IMR-90 (cell line): ENCODE measurements at regions not wholly inside any gene's neighbourhood (a gene's known extent, or its start where the extent isn't known, plus 50 kb on each side); places are given as distances from the start of the nearest gene placed in this dataset.

ENCODE experiments used
- ATAC-seq: fragments of 200-7000 bp; cut with Tn5 transposase; 2 replicates; pipeline ENCODE4 v1.9.1; 2020; ENCODE audit warnings: low read depth, mild to moderate bottlenecking, moderate library complexity
- BruUV-seq: library from RNA; stranded (reverse); fragments of 400-500 nt; replicated peaks from 2 replicates; lab custom pipeline; 2021; lab: Mats Ljungman, UMichigan
- CTCF ChIA-PET: fragments of 300-600 bp; formaldehyde crosslinking; extraction: SDS; loops from one replicate; lab custom pipeline; 2021; ENCODE audit warnings: antibody characterized with exemption; lab: Yijun Ruan, JAX
- POLR2A ChIA-PET: fragments of 300-600 bp; sonication (Branson Sonifier 250); formaldehyde crosslinking; loops from one replicate; lab custom pipeline; 2022; ENCODE audit warnings: antibody characterized with exemption; ENCODE audit not compliant: unreplicated experiment; lab: Charles Lee
- DNase-seq: peaks from one replicate; pipeline ENCODE4 v3.0.0; 2013
- H2AFZ ChIP-seq: replicated peaks from 2 replicates; pipeline ENCODE3; 2013; ENCODE audit warnings: low read length, mild to moderate bottlenecking; ENCODE audit not compliant: poor library complexity
- H2AK5ac ChIP-seq: 2 replicates; pipeline ENCODE4 v1.6.1; 2013; ENCODE audit warnings: low read depth, low read length, inconsistent platforms
- H2AK9ac ChIP-seq: replicated peaks from 2 replicates; pipeline ENCODE3; 2013; ENCODE audit warnings: mild to moderate bottlenecking, low read depth, low read length, moderate library complexity; ENCODE audit not compliant: poor library complexity
- H2BK120ac ChIP-seq: 2 replicates; pipeline ENCODE4 v1.6.1; 2013; ENCODE audit warnings: low read depth, low read length, inconsistent platforms
- H2BK15ac ChIP-seq: 3 replicates; pipeline ENCODE4 v1.6.1; 2013; ENCODE audit warnings: low read depth, low read length, inconsistent platforms
- H2BK20ac ChIP-seq: 2 replicates; pipeline ENCODE4 v1.6.1; 2013; ENCODE audit warnings: low read depth, mild to moderate bottlenecking, inconsistent platforms, low read length, moderate library complexity
- H2BK5ac ChIP-seq: 2 replicates; pipeline ENCODE4 v1.6.1; 2013; ENCODE audit warnings: mild to moderate bottlenecking, low read depth, low read length, inconsistent platforms; ENCODE audit not compliant: poor library complexity, severe bottlenecking
- H3K14ac ChIP-seq: replicated peaks from 2 replicates; pipeline ENCODE4 v1.6.1; 2013; ENCODE audit warnings: low read depth, low read length, inconsistent platforms
- H3K18ac ChIP-seq: 2 replicates; pipeline ENCODE4 v1.6.1; 2013; ENCODE audit warnings: low read depth, low read length, control low read depth
- H3K23ac ChIP-seq: 2 replicates; pipeline ENCODE4 v1.6.1; 2013; ENCODE audit warnings: low read depth, low read length, inconsistent platforms
- H3K27ac ChIP-seq: 2 replicates; pipeline ENCODE4 v1.5.1; 2013; ENCODE audit warnings: mild to moderate bottlenecking, control low read depth, low read length; ENCODE audit not compliant: insufficient read depth
- H3K27me3 ChIP-seq: 2 replicates; pipeline ENCODE4 v1.6.1; 2013; ENCODE audit warnings: low read length; ENCODE audit not compliant: control insufficient read depth, insufficient read depth
- H3K36me3 ChIP-seq: 2 replicates; pipeline ENCODE4 v1.6.1; 2013; ENCODE audit warnings: low read length, mixed read lengths; ENCODE audit not compliant: control insufficient read depth, insufficient read depth
- H3K4ac ChIP-seq: 2 replicates; pipeline ENCODE4 v1.6.1; 2013; ENCODE audit warnings: low read depth, low read length, inconsistent platforms
- H3K4me1 ChIP-seq: 2 replicates; pipeline ENCODE4 v1.6.1; 2013; ENCODE audit warnings: low read length, mixed read lengths; ENCODE audit not compliant: control insufficient read depth, insufficient read depth
- H3K4me2 ChIP-seq: 2 replicates; pipeline ENCODE4 v1.6.1; 2013; ENCODE audit warnings: low read depth, mild to moderate bottlenecking, control low read depth, low read length, moderate library complexity
- H3K4me3 ChIP-seq: 2 replicates; pipeline ENCODE4 v1.5.1; 2013; ENCODE audit warnings: low read depth, mild to moderate bottlenecking, control low read depth, low read length, moderate library complexity; ENCODE audit not compliant: insufficient read depth
- H3K56ac ChIP-seq: 2 replicates; pipeline ENCODE4 v1.6.1; 2013; ENCODE audit warnings: low read length, inconsistent platforms; ENCODE audit not compliant: insufficient read depth; ENCODE audit errors: extremely low read depth
- H3K79me1 ChIP-seq, 2 experiments: 2 replicates each; pipeline ENCODE4 v1.6.1; 2013; ENCODE audit warnings: low read length in 2 of 2, inconsistent platforms in 1 of 2, low read depth in 1 of 2
- H3K9ac ChIP-seq: 2 replicates; pipeline ENCODE4 v1.6.1; 2013; ENCODE audit warnings: low read depth, low read length, control low read depth
- H3K9me1 ChIP-seq: 2 replicates; pipeline ENCODE4 v1.6.1; 2013; ENCODE audit warnings: low read length, inconsistent platforms; ENCODE audit not compliant: insufficient read depth
- H3K9me3 ChIP-seq: 2 replicates; pipeline ENCODE4 v1.6.1; 2013; ENCODE audit warnings: low read length; ENCODE audit not compliant: control insufficient read depth, insufficient read depth
- H4K20me1 ChIP-seq: 2 replicates; pipeline ENCODE4 v1.6.1; 2013; ENCODE audit warnings: low read length, inconsistent platforms; ENCODE audit not compliant: insufficient read depth
- H4K5ac ChIP-seq: 2 replicates; pipeline ENCODE4 v1.6.1; 2013; ENCODE audit warnings: mild to moderate bottlenecking, low read depth, low read length, control low read depth
- H4K8ac ChIP-seq, 2 experiments: 2 replicates each; pipeline ENCODE4 v1.6.1; 2013; ENCODE audit warnings: low read depth in 2 of 2, low read length in 2 of 2, control low read depth in 1 of 2, inconsistent platforms in 1 of 2
- H4K91ac ChIP-seq: 2 replicates; pipeline ENCODE4 v1.6.1; 2013; ENCODE audit warnings: low read depth, low read length, inconsistent platforms; ENCODE audit not compliant: insufficient read depth
- BHLHE40 ChIP-seq: fragments of 150-350 bp; IDR thresholded peaks from 2 replicates; pipeline ENCODE4 v1.6.1; 2016; ENCODE audit warnings: mild to moderate bottlenecking, low read depth, low read length
- CEBPB ChIP-seq: IDR thresholded peaks from 2 replicates; pipeline ENCODE4 v1.6.1; 2012; ENCODE audit warnings: low read depth, low read length, improper control_type of control experiment
- CHD1 ChIP-seq: IDR thresholded peaks from 2 replicates; pipeline ENCODE4 v1.6.1; 2012; ENCODE audit warnings: low read depth, low read length, improper control_type of control experiment
- FOS ChIP-seq: fragments of 150-350 bp; IDR thresholded peaks from 2 replicates; pipeline ENCODE4 v1.6.1; 2016; ENCODE audit warnings: low read depth, low read length
- MAFK ChIP-seq: IDR thresholded peaks from 2 replicates; pipeline ENCODE4 v1.6.1; 2012; ENCODE audit warnings: low read depth, low read length, improper control_type of control experiment
- MAZ ChIP-seq: IDR thresholded peaks from 2 replicates; pipeline ENCODE4 v1.6.1; 2012; ENCODE audit warnings: low read depth, mild to moderate bottlenecking, low read length, improper control_type of control experiment, moderate library complexity, borderline replicate concordance
- NFE2L2 ChIP-seq: fragments of 150-350 bp; IDR thresholded peaks from 2 replicates; pipeline ENCODE4 v1.6.1; 2016; ENCODE audit warnings: low read depth, mild to moderate bottlenecking, low read length
- POLR2A ChIP-seq: IDR thresholded peaks from 2 replicates; pipeline ENCODE4 v1.6.1; 2012; ENCODE audit warnings: mild to moderate bottlenecking, low read depth, low read length
- RAD21 ChIP-seq: IDR thresholded peaks from 2 replicates; pipeline ENCODE4 v1.6.1; 2012; ENCODE audit warnings: low read length, improper control_type of control experiment
- RCOR1 ChIP-seq: IDR thresholded peaks from 2 replicates; pipeline ENCODE4 v1.6.1; 2012; ENCODE audit warnings: mild to moderate bottlenecking, low read length, improper control_type of control experiment; ENCODE audit not compliant: insufficient replicate concordance
- RFX5 ChIP-seq: IDR thresholded peaks from 2 replicates; pipeline ENCODE4 v1.8.0; 2012; ENCODE audit warnings: low read depth, mild to moderate bottlenecking, low read length, moderate library complexity
- WGBS, 2 experiments: methylation state at CpG; one replicate each; pipeline versions ENCODE4 v1.1.5 to v1.1.7; 2013; ENCODE audit warnings: missing lambda C conversion rate in 2 of 2; ENCODE audit not compliant: insufficient read length in 1 of 2; ENCODE audit errors: extremely low coverage in 2 of 2; 5-methylcytosine and 5-hydroxymethylcytosine counted together
- dilution Hi-C: fragments of 300-500 bp; cut with HindIII; formaldehyde crosslinking; loops from one replicate; pipeline ENCODE4 v1.14.3; 2018; ENCODE audit warnings: low sequenced_read_pairs; ENCODE audit not compliant: unreplicated experiment
- in situ Hi-C: fragments of 300-500 bp; cut with MboI; formaldehyde crosslinking; loops from 3 replicates; pipeline ENCODE4 v1.14.3; 2019; ENCODE audit warnings: low sequenced_read_pairs, inconsistent platforms, mixed read lengths
- intact Hi-C: fragments of 100-400 bp; cut with micrococcal nuclease; formaldehyde crosslinking; loops from 2 replicates; pipeline ENCODE4 v1.10.0; 2022
- TF ChIP-seq, protein P1 (sequence below): conservative IDR thresholded peaks from 2 replicates; pipeline ENCODE4 v1.5.1; 2012; ENCODE audit warnings: mild to moderate bottlenecking, low read depth, low read length, improper control_type of control experiment
- TF ChIP-seq, protein P2 (sequence below): fragments of 150-350 bp; IDR thresholded peaks from 2 replicates; pipeline ENCODE4 v1.6.1; 2016; ENCODE audit warnings: low read depth, mild to moderate bottlenecking, low read length, moderate library complexity, borderline replicate concordance
- TF ChIP-seq, protein P3 (sequence below): fragments of 150-350 bp; IDR thresholded peaks from 2 replicates; pipeline ENCODE4 v1.6.1; 2017; ENCODE audit warnings: mild to moderate bottlenecking, antibody characterized with exemption, low read length, low read depth

DNA sequence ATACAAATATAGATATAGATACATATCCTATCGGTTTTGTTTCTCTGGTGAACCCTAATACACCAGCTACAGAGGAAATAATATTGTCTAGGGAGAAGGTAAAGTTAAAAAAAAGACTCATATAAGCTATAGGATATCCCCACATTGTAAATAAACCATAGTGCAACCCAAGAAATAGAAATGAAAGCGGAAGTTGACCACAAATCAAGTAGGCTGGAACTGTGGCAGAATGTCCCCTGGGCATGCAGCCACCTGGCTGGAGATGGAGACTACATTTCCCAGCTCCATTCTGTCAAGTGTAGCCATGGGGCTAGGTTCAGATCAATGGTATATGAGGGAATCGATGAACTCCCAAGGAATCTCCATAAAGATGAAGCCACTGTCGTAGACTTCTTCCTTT, 70.1 kb upstream of the RPS6KA2 start:
- no peak overlapping the region for H3K14ac ChIP-seq
- no peak overlapping the region for H2BK15ac ChIP-seq
- no peaks in the 10 kb centered on the region for H3K36me3 ChIP-seq
- no CpG with 5 or more reads among the region's 4 CpGs for WGBS, 2 experiments
- H4K20me1 ChIP-seq, result no peaks in the 10 kb centered on the region
- H4K8ac ChIP-seq, result no peak overlapping the region
- H4K5ac ChIP-seq, result no peak overlapping the region
- H3K56ac ChIP-seq, result no peak overlapping the region
- no peak overlapping the region for H3K4me3 ChIP-seq
- no peak overlapping the region for H3K23ac ChIP-seq
- H3K9me3 ChIP-seq, result no peaks in the 10 kb centered on the region
- no peak overlapping the region for H3K9ac ChIP-seq
- no peak overlapping the region for H2AK9ac ChIP-seq
- intact Hi-C loops (no loop called here), in situ Hi-C loops (no loop called here), dilution Hi-C loops (no loop called here)
- TF ChIP-seq FOS, result no peak
- TF ChIP-seq, protein P1, sequence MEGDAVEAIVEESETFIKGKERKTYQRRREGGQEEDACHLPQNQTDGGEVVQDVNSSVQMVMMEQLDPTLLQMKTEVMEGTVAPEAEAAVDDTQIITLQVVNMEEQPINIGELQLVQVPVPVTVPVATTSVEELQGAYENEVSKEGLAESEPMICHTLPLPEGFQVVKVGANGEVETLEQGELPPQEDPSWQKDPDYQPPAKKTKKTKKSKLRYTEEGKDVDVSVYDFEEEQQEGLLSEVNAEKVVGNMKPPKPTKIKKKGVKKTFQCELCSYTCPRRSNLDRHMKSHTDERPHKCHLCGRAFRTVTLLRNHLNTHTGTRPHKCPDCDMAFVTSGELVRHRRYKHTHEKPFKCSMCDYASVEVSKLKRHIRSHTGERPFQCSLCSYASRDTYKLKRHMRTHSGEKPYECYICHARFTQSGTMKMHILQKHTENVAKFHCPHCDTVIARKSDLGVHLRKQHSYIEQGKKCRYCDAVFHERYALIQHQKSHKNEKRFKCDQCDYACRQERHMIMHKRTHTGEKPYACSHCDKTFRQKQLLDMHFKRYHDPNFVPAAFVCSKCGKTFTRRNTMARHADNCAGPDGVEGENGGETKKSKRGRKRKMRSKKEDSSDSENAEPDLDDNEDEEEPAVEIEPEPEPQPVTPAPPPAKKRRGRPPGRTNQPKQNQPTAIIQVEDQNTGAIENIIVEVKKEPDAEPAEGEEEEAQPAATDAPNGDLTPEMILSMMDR, result no peak
- TF ChIP-seq POLR2A, result no peak
- TF ChIP-seq, protein P2, sequence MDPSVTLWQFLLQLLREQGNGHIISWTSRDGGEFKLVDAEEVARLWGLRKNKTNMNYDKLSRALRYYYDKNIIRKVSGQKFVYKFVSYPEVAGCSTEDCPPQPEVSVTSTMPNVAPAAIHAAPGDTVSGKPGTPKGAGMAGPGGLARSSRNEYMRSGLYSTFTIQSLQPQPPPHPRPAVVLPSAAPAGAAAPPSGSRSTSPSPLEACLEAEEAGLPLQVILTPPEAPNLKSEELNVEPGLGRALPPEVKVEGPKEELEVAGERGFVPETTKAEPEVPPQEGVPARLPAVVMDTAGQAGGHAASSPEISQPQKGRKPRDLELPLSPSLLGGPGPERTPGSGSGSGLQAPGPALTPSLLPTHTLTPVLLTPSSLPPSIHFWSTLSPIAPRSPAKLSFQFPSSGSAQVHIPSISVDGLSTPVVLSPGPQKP, result no peak
- no peak for TF ChIP-seq RAD21
- no peak for TF ChIP-seq CHD1
- TF ChIP-seq RFX5, result no peak
- no peak for TF ChIP-seq MAZ
- TF ChIP-seq, protein P3, sequence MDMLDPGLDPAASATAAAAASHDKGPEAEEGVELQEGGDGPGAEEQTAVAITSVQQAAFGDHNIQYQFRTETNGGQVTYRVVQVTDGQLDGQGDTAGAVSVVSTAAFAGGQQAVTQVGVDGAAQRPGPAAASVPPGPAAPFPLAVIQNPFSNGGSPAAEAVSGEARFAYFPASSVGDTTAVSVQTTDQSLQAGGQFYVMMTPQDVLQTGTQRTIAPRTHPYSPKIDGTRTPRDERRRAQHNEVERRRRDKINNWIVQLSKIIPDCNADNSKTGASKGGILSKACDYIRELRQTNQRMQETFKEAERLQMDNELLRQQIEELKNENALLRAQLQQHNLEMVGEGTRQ, result no peak
- no peak for TF ChIP-seq NFE2L2
- TF ChIP-seq CEBPB, result no peak
- no peak for TF ChIP-seq RCOR1
- no peak for TF ChIP-seq BHLHE40
- TF ChIP-seq MAFK, result no peak
- no peak overlapping the region for H3K18ac ChIP-seq
- no peak overlapping the region for H4K91ac ChIP-seq
- peaks cover 44% of the 10 kb centered on the region for H3K27me3 ChIP-seq
- H2BK5ac ChIP-seq, result no peak overlapping the region
- H3K4ac ChIP-seq, result no peak overlapping the region
- H3K4me2 ChIP-seq, result no peak overlapping the region
- H2AFZ ChIP-seq, result no peak overlapping the region
- no peak overlapping the region for H2BK20ac ChIP-seq
- H3K79me1 ChIP-seq, result no peaks in the 10 kb centered on the region
- ChIA-PET POLR2A (no interaction called here), CTCF (interaction anchor here (0.6 kb wide), 1 partner anchor 33 kb away, joined by 3 read pairs; no protein-coding TSS in a partner anchor)
- no peak overlapping the region for H2AK5ac ChIP-seq
- DNase-seq (no peak), ATAC-seq (no peak)
- H3K4me1 ChIP-seq, result no peaks in the 10 kb centered on the region
- no peak overlapping the region for H3K27ac ChIP-seq
- no peak overlapping the region for H2BK120ac ChIP-seq
- no peaks in the 10 kb centered on the region for H3K9me1 ChIP-seq
- BruUV-seq, result no TSS peak
